IMR-90 (cell line): ENCODE measurements at regions not wholly inside any gene's neighbourhood (a gene's known extent, or its start where the extent isn't known, plus 50 kb on each side); places are given as distances from the start of the nearest gene placed in this dataset.

ENCODE experiments used
- ATAC-seq: fragments of 200-7000 bp; cut with Tn5 transposase; 2 replicates; pipeline ENCODE4 v1.9.1; 2020; ENCODE audit warnings: low read depth, mild to moderate bottlenecking, moderate library complexity
- BruUV-seq: library from RNA; stranded (reverse); fragments of 400-500 nt; replicated peaks from 2 replicates; lab custom pipeline; 2021; lab: Mats Ljungman, UMichigan
- CTCF ChIA-PET: fragments of 300-600 bp; formaldehyde crosslinking; extraction: SDS; loops from one replicate; lab custom pipeline; 2021; ENCODE audit warnings: antibody characterized with exemption; lab: Yijun Ruan, JAX
- POLR2A ChIA-PET: fragments of 300-600 bp; sonication (Branson Sonifier 250); formaldehyde crosslinking; loops from one replicate; lab custom pipeline; 2022; ENCODE audit warnings: antibody characterized with exemption; ENCODE audit not compliant: unreplicated experiment; lab: Charles Lee
- DNase-seq: peaks from one replicate; pipeline ENCODE4 v3.0.0; 2013
- H2AFZ ChIP-seq: replicated peaks from 2 replicates; pipeline ENCODE3; 2013; ENCODE audit warnings: low read length, mild to moderate bottlenecking; ENCODE audit not compliant: poor library complexity
- H2AK5ac ChIP-seq: 2 replicates; pipeline ENCODE4 v1.6.1; 2013; ENCODE audit warnings: low read depth, low read length, inconsistent platforms
- H2AK9ac ChIP-seq: replicated peaks from 2 replicates; pipeline ENCODE3; 2013; ENCODE audit warnings: mild to moderate bottlenecking, low read depth, low read length, moderate library complexity; ENCODE audit not compliant: poor library complexity
- H2BK120ac ChIP-seq: 2 replicates; pipeline ENCODE4 v1.6.1; 2013; ENCODE audit warnings: low read depth, low read length, inconsistent platforms
- H2BK15ac ChIP-seq: 3 replicates; pipeline ENCODE4 v1.6.1; 2013; ENCODE audit warnings: low read depth, low read length, inconsistent platforms
- H2BK20ac ChIP-seq: 2 replicates; pipeline ENCODE4 v1.6.1; 2013; ENCODE audit warnings: low read depth, mild to moderate bottlenecking, inconsistent platforms, low read length, moderate library complexity
- H2BK5ac ChIP-seq: 2 replicates; pipeline ENCODE4 v1.6.1; 2013; ENCODE audit warnings: mild to moderate bottlenecking, low read depth, low read length, inconsistent platforms; ENCODE audit not compliant: poor library complexity, severe bottlenecking
- H3K14ac ChIP-seq: replicated peaks from 2 replicates; pipeline ENCODE4 v1.6.1; 2013; ENCODE audit warnings: low read depth, low read length, inconsistent platforms
- H3K18ac ChIP-seq: 2 replicates; pipeline ENCODE4 v1.6.1; 2013; ENCODE audit warnings: low read depth, low read length, control low read depth
- H3K23ac ChIP-seq: 2 replicates; pipeline ENCODE4 v1.6.1; 2013; ENCODE audit warnings: low read depth, low read length, inconsistent platforms
- H3K27ac ChIP-seq: 2 replicates; pipeline ENCODE4 v1.5.1; 2013; ENCODE audit warnings: mild to moderate bottlenecking, control low read depth, low read length; ENCODE audit not compliant: insufficient read depth
- H3K27me3 ChIP-seq: 2 replicates; pipeline ENCODE4 v1.6.1; 2013; ENCODE audit warnings: low read length; ENCODE audit not compliant: control insufficient read depth, insufficient read depth
- H3K36me3 ChIP-seq: 2 replicates; pipeline ENCODE4 v1.6.1; 2013; ENCODE audit warnings: low read length, mixed read lengths; ENCODE audit not compliant: control insufficient read depth, insufficient read depth
- H3K4ac ChIP-seq: 2 replicates; pipeline ENCODE4 v1.6.1; 2013; ENCODE audit warnings: low read depth, low read length, inconsistent platforms
- H3K4me1 ChIP-seq: 2 replicates; pipeline ENCODE4 v1.6.1; 2013; ENCODE audit warnings: low read length, mixed read lengths; ENCODE audit not compliant: control insufficient read depth, insufficient read depth
- H3K4me2 ChIP-seq: 2 replicates; pipeline ENCODE4 v1.6.1; 2013; ENCODE audit warnings: low read depth, mild to moderate bottlenecking, control low read depth, low read length, moderate library complexity
- H3K4me3 ChIP-seq: 2 replicates; pipeline ENCODE4 v1.5.1; 2013; ENCODE audit warnings: low read depth, mild to moderate bottlenecking, control low read depth, low read length, moderate library complexity; ENCODE audit not compliant: insufficient read depth
- H3K56ac ChIP-seq: 2 replicates; pipeline ENCODE4 v1.6.1; 2013; ENCODE audit warnings: low read length, inconsistent platforms; ENCODE audit not compliant: insufficient read depth; ENCODE audit errors: extremely low read depth
- H3K79me1 ChIP-seq, 2 experiments: 2 replicates each; pipeline ENCODE4 v1.6.1; 2013; ENCODE audit warnings: low read length in 2 of 2, inconsistent platforms in 1 of 2, low read depth in 1 of 2
- H3K9ac ChIP-seq: 2 replicates; pipeline ENCODE4 v1.6.1; 2013; ENCODE audit warnings: low read depth, low read length, control low read depth
- H3K9me1 ChIP-seq: 2 replicates; pipeline ENCODE4 v1.6.1; 2013; ENCODE audit warnings: low read length, inconsistent platforms; ENCODE audit not compliant: insufficient read depth
- H3K9me3 ChIP-seq: 2 replicates; pipeline ENCODE4 v1.6.1; 2013; ENCODE audit warnings: low read length; ENCODE audit not compliant: control insufficient read depth, insufficient read depth
- H4K20me1 ChIP-seq: 2 replicates; pipeline ENCODE4 v1.6.1; 2013; ENCODE audit warnings: low read length, inconsistent platforms; ENCODE audit not compliant: insufficient read depth
- H4K5ac ChIP-seq: 2 replicates; pipeline ENCODE4 v1.6.1; 2013; ENCODE audit warnings: mild to moderate bottlenecking, low read depth, low read length, control low read depth
- H4K8ac ChIP-seq, 2 experiments: 2 replicates each; pipeline ENCODE4 v1.6.1; 2013; ENCODE audit warnings: low read depth in 2 of 2, low read length in 2 of 2, control low read depth in 1 of 2, inconsistent platforms in 1 of 2
- H4K91ac ChIP-seq: 2 replicates; pipeline ENCODE4 v1.6.1; 2013; ENCODE audit warnings: low read depth, low read length, inconsistent platforms; ENCODE audit not compliant: insufficient read depth
- BHLHE40 ChIP-seq: fragments of 150-350 bp; IDR thresholded peaks from 2 replicates; pipeline ENCODE4 v1.6.1; 2016; ENCODE audit warnings: mild to moderate bottlenecking, low read depth, low read length
- CTCF ChIP-seq: conservative IDR thresholded peaks from 2 replicates; pipeline ENCODE4 v1.5.1; 2012; ENCODE audit warnings: mild to moderate bottlenecking, low read depth, low read length, improper control_type of control experiment
- ELK1 ChIP-seq: fragments of 150-350 bp; IDR thresholded peaks from 2 replicates; pipeline ENCODE4 v1.6.1; 2016; ENCODE audit warnings: low read depth, mild to moderate bottlenecking, low read length, moderate library complexity, borderline replicate concordance
- MAFK ChIP-seq: IDR thresholded peaks from 2 replicates; pipeline ENCODE4 v1.6.1; 2012; ENCODE audit warnings: low read depth, low read length, improper control_type of control experiment
- MAZ ChIP-seq: IDR thresholded peaks from 2 replicates; pipeline ENCODE4 v1.6.1; 2012; ENCODE audit warnings: low read depth, mild to moderate bottlenecking, low read length, improper control_type of control experiment, moderate library complexity, borderline replicate concordance
- MXI1 ChIP-seq: IDR thresholded peaks from 2 replicates; pipeline ENCODE4 v1.6.1; 2012; ENCODE audit warnings: low read depth, mild to moderate bottlenecking, low read length, moderate library complexity, borderline replicate concordance
- RFX5 ChIP-seq: IDR thresholded peaks from 2 replicates; pipeline ENCODE4 v1.8.0; 2012; ENCODE audit warnings: low read depth, mild to moderate bottlenecking, low read length, moderate library complexity
- SMC3 ChIP-seq: fragments of 150-350 bp; IDR thresholded peaks from 2 replicates; pipeline ENCODE4 v1.6.1; 2016; ENCODE audit warnings: low read depth, mild to moderate bottlenecking, antibody characterized with exemption, low read length, moderate library complexity
- USF2 ChIP-seq: fragments of 150-350 bp; IDR thresholded peaks from 2 replicates; pipeline ENCODE4 v1.6.1; 2017; ENCODE audit warnings: mild to moderate bottlenecking, antibody characterized with exemption, low read length, low read depth
- WGBS, 2 experiments: methylation state at CpG; one replicate each; pipeline versions ENCODE4 v1.1.5 to v1.1.7; 2013; ENCODE audit warnings: missing lambda C conversion rate in 2 of 2; ENCODE audit not compliant: insufficient read length in 1 of 2; ENCODE audit errors: extremely low coverage in 2 of 2; 5-methylcytosine and 5-hydroxymethylcytosine counted together
- dilution Hi-C: fragments of 300-500 bp; cut with HindIII; formaldehyde crosslinking; loops from one replicate; pipeline ENCODE4 v1.14.3; 2018; ENCODE audit warnings: low sequenced_read_pairs; ENCODE audit not compliant: unreplicated experiment
- in situ Hi-C: fragments of 300-500 bp; cut with MboI; formaldehyde crosslinking; loops from 3 replicates; pipeline ENCODE4 v1.14.3; 2019; ENCODE audit warnings: low sequenced_read_pairs, inconsistent platforms, mixed read lengths
- intact Hi-C: fragments of 100-400 bp; cut with micrococcal nuclease; formaldehyde crosslinking; loops from 2 replicates; pipeline ENCODE4 v1.10.0; 2022

GRCh38 chr11:87803748-87804147 is 371.5 kb downstream of the RAB38 start:
- DNase-seq, result no peak
- H2AK5ac ChIP-seq, result no peak overlapping the region

More at GRCh38 chr11:87803748-87804147, 371.5 kb downstream of the RAB38 start:
- Histone ChIP-seq H3K9ac (no peak overlapping the region), H3K4ac (no peak overlapping the region), H3K79me1 (no peaks in the 10 kb centered on the region), H3K27me3 (no peaks in the 10 kb centered on the region), H2BK5ac (no peak overlapping the region), H4K91ac (no peak overlapping the region), H3K4me1 (no peaks in the 10 kb centered on the region), H3K4me2 (no peak overlapping the region), H3K27ac (no peak overlapping the region), H4K8ac (no peak overlapping the region), H3K9me3 (no peaks in the 10 kb centered on the region), H2BK120ac (no peak overlapping the region), H3K14ac (no peak overlapping the region), H3K36me3 (no peaks in the 10 kb centered on the region), H3K23ac (no peak overlapping the region), H3K4me3 (no peak overlapping the region), H2BK20ac (no peak overlapping the region), H3K9me1 (no peaks in the 10 kb centered on the region), H2AFZ (no peak overlapping the region), H3K18ac (no peak overlapping the region), H4K20me1 (no peaks in the 10 kb centered on the region), H4K5ac (no peak overlapping the region), H2BK15ac (no peak overlapping the region), H3K56ac (no peak overlapping the region), H2AK9ac (no peak overlapping the region)
- no CpG with 5 or more reads among the region's 3 CpGs for WGBS, 2 experiments
- dilution Hi-C loops, result no loop called here
- in situ Hi-C loops, result no loop called here
- CTCF ChIA-PET, result no interaction called here
- ATAC-seq, result no peak
- intact Hi-C loops, result no loop called here
- POLR2A ChIA-PET, result no interaction called here
- TF ChIP-seq BHLHE40 (no peak), ELK1 (no peak), SMC3 (no peak), MAZ (no peak), CTCF (no peak), MAFK (no peak), USF2 (no peak), MXI1 (no peak), RFX5 (no peak)
- BruUV-seq, result no TSS peak
